Natural killer cell (primary cell): ENCODE measurements at regions not wholly inside any gene's neighbourhood (a gene's known extent, or its start where the extent isn't known, plus 50 kb on each side); places are given as distances from the start of the nearest gene placed in this dataset.

Experiments used
- ATAC-seq, 3 donors: fragments of 150-1000 bp in 2 of 3; fragments of 200-7000 bp in 1 of 3; cut with Tn5 transposase; 1 replicate in 1 of 3; 2 replicates in 2 of 3; pipeline ENCODE4 v1.10.0; 2021; ENCODE audit warnings: mild to moderate bottlenecking in 2 of 3, moderate library complexity in 2 of 3
- DNase-seq, 2 donors: peaks; one replicate each; pipeline versions ENCODE4 v3.0.0 to v3.0.0-alpha.2; 2013 to 2021; ENCODE audit warnings: mixed read lengths in 1 of 2
- H3K27ac ChIP-seq: one replicate; pipeline ENCODE4 v1.5.1; 2013; ENCODE audit warnings: mild to moderate bottlenecking, low read length
- H3K27me3 ChIP-seq: one replicate; pipeline ENCODE4 v1.6.1; 2013; ENCODE audit warnings: low read length; ENCODE audit not compliant: control insufficient read depth, insufficient read depth
- H3K36me3 ChIP-seq: one replicate; pipeline ENCODE4 v1.6.1; 2013; ENCODE audit warnings: low read length; ENCODE audit not compliant: control insufficient read depth, insufficient read depth
- H3K4me1 ChIP-seq: one replicate; pipeline ENCODE4 v1.6.1; 2013; ENCODE audit warnings: low read length; ENCODE audit not compliant: control insufficient read depth, insufficient read depth
- H3K4me3 ChIP-seq: one replicate; pipeline ENCODE4 v1.5.1; 2013; ENCODE audit warnings: low read length
- H3K9me3 ChIP-seq: one replicate; pipeline ENCODE4 v1.6.1; 2013; ENCODE audit warnings: low read length; ENCODE audit not compliant: control insufficient read depth, insufficient read depth
- H3K27ac Mint-ChIP-seq, 2 donors: one replicate each; pipeline ENCODE4 v1.8.0; 2022; ENCODE audit warnings: mild to moderate bottlenecking in 2 of 2, mixed read lengths in 2 of 2, moderate library complexity in 1 of 2
- H3K27me3 Mint-ChIP-seq, 2 donors: one replicate each; pipeline ENCODE4 v1.8.0; 2022; ENCODE audit warnings: low read depth in 2 of 2, mixed read lengths in 2 of 2
- H3K36me3 Mint-ChIP-seq: one replicate; pipeline ENCODE4 v1.8.0; 2022; ENCODE audit warnings: mixed read lengths
- H3K4me1 Mint-ChIP-seq, 2 donors: one replicate each; pipeline ENCODE4 v1.8.0; 2022; ENCODE audit warnings: mixed read lengths in 2 of 2
- H3K4me3 Mint-ChIP-seq: one replicate; pipeline ENCODE4 v1.8.0; 2022; ENCODE audit warnings: mild to moderate bottlenecking, moderate library complexity, mixed read lengths
- H3K9me3 Mint-ChIP-seq, 2 donors: one replicate each; pipeline ENCODE4 v1.8.0; 2022; ENCODE audit warnings: mixed read lengths in 2 of 2
- WGBS: methylation state at CpG from one replicate; pipeline ENCODE4 v1.1.7; 2013; ENCODE audit warnings: missing lambda C conversion rate; ENCODE audit not compliant: insufficient coverage; 5-methylcytosine and 5-hydroxymethylcytosine counted together
- intact Hi-C: fragments of 100-400 bp; cut with micrococcal nuclease; formaldehyde crosslinking; loops from one replicate; pipeline ENCODE4 v1.14.2; 2022
- TF ChIP-seq, protein P1 (sequence below): fragments of 200-600 bp; IDR thresholded peaks from one replicate; pipeline ENCODE4 v1.8.0; 2022; ENCODE audit warnings: antibody characterized with exemption

DNA sequence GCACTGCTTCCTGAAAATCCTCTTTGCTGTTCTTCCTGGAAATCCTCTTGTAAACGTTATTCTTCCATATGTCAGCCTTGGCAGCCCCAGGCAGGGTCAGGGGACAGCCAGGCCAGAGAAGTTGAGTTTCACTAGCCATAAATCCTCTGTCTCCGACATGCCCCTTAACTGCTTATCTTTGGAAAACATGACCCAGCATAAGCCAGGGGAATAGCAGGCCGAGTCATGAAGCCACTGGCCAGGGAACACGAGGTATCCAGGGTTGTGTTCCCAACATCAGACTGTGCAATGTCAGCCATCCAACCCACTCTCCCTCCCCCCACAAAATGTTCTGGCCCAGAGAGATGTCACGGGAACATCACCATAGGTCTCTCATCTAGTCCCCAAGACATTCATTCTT lies 453.9 kb downstream of the MED13L start:
- no peaks in the 10 kb centered on the region for H3K9me3 ChIP-seq
- WGBS: 32% methylated on average over 5 of the region's 5 CpGs
- intact Hi-C loops: no loop called here
- no peak for ATAC-seq
- H3K36me3 ChIP-seq: no peaks in the 10 kb centered on the region
- H3K27ac ChIP-seq: no peak overlapping the region
- TF ChIP-seq, protein P1, sequence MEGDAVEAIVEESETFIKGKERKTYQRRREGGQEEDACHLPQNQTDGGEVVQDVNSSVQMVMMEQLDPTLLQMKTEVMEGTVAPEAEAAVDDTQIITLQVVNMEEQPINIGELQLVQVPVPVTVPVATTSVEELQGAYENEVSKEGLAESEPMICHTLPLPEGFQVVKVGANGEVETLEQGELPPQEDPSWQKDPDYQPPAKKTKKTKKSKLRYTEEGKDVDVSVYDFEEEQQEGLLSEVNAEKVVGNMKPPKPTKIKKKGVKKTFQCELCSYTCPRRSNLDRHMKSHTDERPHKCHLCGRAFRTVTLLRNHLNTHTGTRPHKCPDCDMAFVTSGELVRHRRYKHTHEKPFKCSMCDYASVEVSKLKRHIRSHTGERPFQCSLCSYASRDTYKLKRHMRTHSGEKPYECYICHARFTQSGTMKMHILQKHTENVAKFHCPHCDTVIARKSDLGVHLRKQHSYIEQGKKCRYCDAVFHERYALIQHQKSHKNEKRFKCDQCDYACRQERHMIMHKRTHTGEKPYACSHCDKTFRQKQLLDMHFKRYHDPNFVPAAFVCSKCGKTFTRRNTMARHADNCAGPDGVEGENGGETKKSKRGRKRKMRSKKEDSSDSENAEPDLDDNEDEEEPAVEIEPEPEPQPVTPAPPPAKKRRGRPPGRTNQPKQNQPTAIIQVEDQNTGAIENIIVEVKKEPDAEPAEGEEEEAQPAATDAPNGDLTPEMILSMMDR: no peak
- H3K4me3 Mint-ChIP-seq: no peak overlapping the region
- H3K4me1 ChIP-seq: no peaks in the 10 kb centered on the region
- H3K27me3 ChIP-seq: no peaks in the 10 kb centered on the region
- no peaks in the 10 kb centered on the region for H3K36me3 Mint-ChIP-seq
- H3K9me3 Mint-ChIP-seq: no peaks in the 10 kb centered on the region
- no peak for DNase-seq
- H3K27ac Mint-ChIP-seq: no peak overlapping the region
- H3K27me3 Mint-ChIP-seq: peaks cover 8 to 16% of the 10 kb centered on the region in 2 donors
- no peak overlapping the region for H3K4me3 ChIP-seq
- no peaks in the 10 kb centered on the region for H3K4me1 Mint-ChIP-seq

DNA sequence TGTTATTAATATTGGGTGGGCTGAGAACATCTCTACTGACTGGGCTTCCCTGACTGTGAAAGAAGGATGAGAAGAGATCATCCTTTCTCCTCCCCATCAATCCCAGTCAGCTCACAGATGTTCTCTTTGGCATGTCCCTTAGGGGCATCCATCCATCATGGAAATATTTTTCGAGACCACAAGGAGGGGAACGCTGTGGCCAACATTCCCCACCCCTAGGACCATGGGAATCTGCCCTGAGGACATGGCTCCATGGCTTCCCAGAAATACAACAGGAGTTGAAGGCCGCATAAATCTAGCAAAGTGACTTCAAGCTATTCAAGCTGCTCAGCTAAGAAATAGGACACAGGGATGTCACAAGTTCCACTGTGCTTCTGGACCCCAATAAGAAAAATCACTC lies 456.8 kb downstream of the MED13L start:
- DNase-seq: no peak
- no peak overlapping the region for H3K27ac ChIP-seq

DNA sequence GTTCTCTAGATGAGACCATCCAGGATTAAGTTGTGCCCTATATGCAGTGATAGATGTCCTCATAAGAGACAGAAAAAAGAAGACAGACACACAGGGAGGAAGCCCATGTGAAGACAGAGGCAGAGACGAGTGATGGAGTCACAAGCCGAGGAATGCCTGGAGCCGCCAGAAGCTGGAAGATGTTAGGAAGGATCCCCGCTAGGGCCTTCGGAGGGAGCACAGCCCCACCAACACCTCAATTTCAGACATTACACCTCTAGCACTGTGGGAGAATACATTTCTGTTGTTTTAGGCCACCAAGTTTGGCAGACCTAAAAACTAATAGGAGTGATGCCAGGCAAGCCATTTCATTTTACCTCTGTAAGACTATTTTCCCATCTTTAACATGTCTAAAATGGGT lies 458.5 kb downstream of the MED13L start:
- no peaks in the 10 kb centered on the region for H3K27me3 ChIP-seq
- ATAC-seq: no peak
- 99% methylated on average over 5 of the region's 5 CpGs for WGBS
- H3K4me3 ChIP-seq: no peak overlapping the region
- DNase-seq: no peak
- Mint-ChIP-seq H3K4me3 (no peak overlapping the region), H3K36me3 (no peaks in the 10 kb centered on the region), H3K27me3 (peaks cover 13 to 16% of the 10 kb centered on the region in 2 donors), H3K9me3 (no peaks in the 10 kb centered on the region), H3K4me1 (no peaks in the 10 kb centered on the region), H3K27ac (no peak overlapping the region)
- H3K9me3 ChIP-seq: no peaks in the 10 kb centered on the region
- intact Hi-C loops: no loop called here
- H3K36me3 ChIP-seq: no peaks in the 10 kb centered on the region
- H3K27ac ChIP-seq: no peak overlapping the region
- H3K4me1 ChIP-seq: no peaks in the 10 kb centered on the region
- TF ChIP-seq, protein P1: no peak

More for the DNA sequence above, 456.8 kb downstream of the MED13L start:
- no peak for ATAC-seq
- TF ChIP-seq, protein P1: no peak
- Histone ChIP-seq H3K36me3 (no peaks in the 10 kb centered on the region), H3K4me3 (no peak overlapping the region), H3K27me3 (no peaks in the 10 kb centered on the region), H3K4me1 (no peaks in the 10 kb centered on the region), H3K9me3 (no peaks in the 10 kb centered on the region)
- Mint-ChIP-seq H3K27ac (no peak overlapping the region), H3K4me1 (no peaks in the 10 kb centered on the region), H3K36me3 (no peaks in the 10 kb centered on the region), H3K27me3 (peaks cover 14 to 16% of the 10 kb centered on the region in 2 donors), H3K4me3 (no peak overlapping the region), H3K9me3 (no peaks in the 10 kb centered on the region)
- intact Hi-C loops: no loop called here
- WGBS: 69% methylated on average over 3 of the region's 3 CpGs

DNA sequence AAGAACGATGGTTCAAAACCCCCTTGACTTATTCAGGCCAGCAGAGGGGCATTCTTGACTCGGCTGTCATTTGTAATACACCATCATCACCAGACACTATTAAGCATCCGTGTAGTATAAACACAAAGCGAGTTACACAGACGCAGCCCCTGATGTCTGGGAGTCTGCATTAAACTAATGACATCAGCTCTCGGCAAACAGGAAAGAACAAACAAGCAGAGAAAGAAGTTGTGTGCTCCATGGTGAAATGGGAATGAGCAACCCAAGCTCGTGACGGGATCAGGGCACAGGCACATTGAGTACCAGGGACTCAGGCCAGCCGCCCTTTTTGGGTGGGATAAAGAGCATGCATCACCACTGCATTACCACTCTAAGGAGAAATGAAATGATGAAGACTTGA lies 460.1 kb downstream of the MED13L start:
- intact Hi-C loops: no loop called here
- Mint-ChIP-seq H3K4me3 (no peak overlapping the region), H3K36me3 (no peaks in the 10 kb centered on the region), H3K9me3 (peaks cover 3 to 4% of the 10 kb centered on the region in 2 donors), H3K27me3 (peaks cover 10 to 16% of the 10 kb centered on the region in 2 donors), H3K4me1 (no peaks in the 10 kb centered on the region), H3K27ac (no peak overlapping the region)
- Histone ChIP-seq H3K4me3 (no peak overlapping the region), H3K36me3 (no peaks in the 10 kb centered on the region), H3K27me3 (no peaks in the 10 kb centered on the region), H3K4me1 (no peaks in the 10 kb centered on the region), H3K9me3 (no peaks in the 10 kb centered on the region), H3K27ac (no peak overlapping the region)
- DNase-seq (no peak), ATAC-seq (no peak)
- 78% methylated on average over 9 of the region's 9 CpGs for WGBS
- TF ChIP-seq, protein P1: no peak
